ENCODE measurements at regions not wholly inside any gene's neighbourhood (a gene's known extent, or its start where the extent isn't known, plus 50 kb on each side); places are given as distances from the start of the nearest gene placed in this dataset.

GRCh38 chr2:238771218-238771617, 76.7 kb upstream of the TWIST2 start:
- Histone ChIP-seq H3F3A (replicated peaks; ENCODE audit: insufficient read depth) (no peaks in the 10 kb centered on the region), H3K4me3 (ENCODE audit: low read depth in 2 of 2, low read length in 1 of 2) (no peak overlapping the region; a peak in 1 of 4 replicates), H3K9me3 (no peaks in the 10 kb centered on the region), H3K36me3 (replicated peaks in 1 of 2; ENCODE audit: control insufficient read depth in 1 of 2, insufficient read depth in 2 of 2, low read length in 1 of 2) (no peaks in the 10 kb centered on the region), H3K27me3 (ENCODE audit: insufficient read depth) (no peaks in the 10 kb centered on the region), H2AFZ (ENCODE audit: low read depth) (no peak overlapping the region), H3K4me1 (ENCODE audit: control insufficient read depth in 1 of 2, insufficient read depth in 2 of 2, low read depth in 1 of 2, low read length in 1 of 2) (no peaks in the 10 kb centered on the region), H4K20me1 (ENCODE audit: insufficient read depth) (no peaks in the 10 kb centered on the region), H3K9me2 (no peaks in the 10 kb centered on the region), H3K79me2 (ENCODE audit: insufficient read depth) (no peaks in the 10 kb centered on the region), H3K9ac (no peak overlapping the region), H3K4me2 (no peak overlapping the region), H3K27ac (ENCODE audit: low read depth in 2 of 2, low read length in 1 of 2) (no peak overlapping the region)
- TF ChIP-seq MXI1 (IDR thresholded peaks at IDR 0.05; ENCODE audit: low read depth, low read length) (peak; percentile 36; the same call in 1 of the 2 replicates), FOSL2 (IDR thresholded peaks at IDR 0.05; ENCODE audit: borderline replicate concordance, low read depth) (no peak), JUND (IDR thresholded peaks at IDR 0.05) (no peak), ELF1 (IDR thresholded peaks at IDR 0.05) (no peak)
- TF ChIP-seq, protein P1, sequence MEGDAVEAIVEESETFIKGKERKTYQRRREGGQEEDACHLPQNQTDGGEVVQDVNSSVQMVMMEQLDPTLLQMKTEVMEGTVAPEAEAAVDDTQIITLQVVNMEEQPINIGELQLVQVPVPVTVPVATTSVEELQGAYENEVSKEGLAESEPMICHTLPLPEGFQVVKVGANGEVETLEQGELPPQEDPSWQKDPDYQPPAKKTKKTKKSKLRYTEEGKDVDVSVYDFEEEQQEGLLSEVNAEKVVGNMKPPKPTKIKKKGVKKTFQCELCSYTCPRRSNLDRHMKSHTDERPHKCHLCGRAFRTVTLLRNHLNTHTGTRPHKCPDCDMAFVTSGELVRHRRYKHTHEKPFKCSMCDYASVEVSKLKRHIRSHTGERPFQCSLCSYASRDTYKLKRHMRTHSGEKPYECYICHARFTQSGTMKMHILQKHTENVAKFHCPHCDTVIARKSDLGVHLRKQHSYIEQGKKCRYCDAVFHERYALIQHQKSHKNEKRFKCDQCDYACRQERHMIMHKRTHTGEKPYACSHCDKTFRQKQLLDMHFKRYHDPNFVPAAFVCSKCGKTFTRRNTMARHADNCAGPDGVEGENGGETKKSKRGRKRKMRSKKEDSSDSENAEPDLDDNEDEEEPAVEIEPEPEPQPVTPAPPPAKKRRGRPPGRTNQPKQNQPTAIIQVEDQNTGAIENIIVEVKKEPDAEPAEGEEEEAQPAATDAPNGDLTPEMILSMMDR (IDR thresholded peaks at IDR 0.05) = peak; percentile 22; the same call in 1 of the 2 replicates
- TF ChIP-seq, protein P2, sequence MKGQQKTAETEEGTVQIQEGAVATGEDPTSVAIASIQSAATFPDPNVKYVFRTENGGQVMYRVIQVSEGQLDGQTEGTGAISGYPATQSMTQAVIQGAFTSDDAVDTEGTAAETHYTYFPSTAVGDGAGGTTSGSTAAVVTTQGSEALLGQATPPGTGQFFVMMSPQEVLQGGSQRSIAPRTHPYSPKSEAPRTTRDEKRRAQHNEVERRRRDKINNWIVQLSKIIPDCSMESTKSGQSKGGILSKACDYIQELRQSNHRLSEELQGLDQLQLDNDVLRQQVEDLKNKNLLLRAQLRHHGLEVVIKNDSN (IDR thresholded peaks at IDR 0.05; ENCODE audit: borderline replicate concordance, low read depth) = peak; percentile 12; the same call in 1 of the 2 replicates
- WGBS (ENCODE audit: low lambda C conversion rate) = 39% methylated on average over 6 of the region's 6 CpGs
- peak; percentile 60 for DNase-seq
- ChIA-PET POLR2A (no interaction called here), CTCF (interaction anchor here (4.5 kb wide), 1 partner anchor 14 kb away, joined by 26 read pairs; no protein-coding TSS in a partner anchor)

DNA sequence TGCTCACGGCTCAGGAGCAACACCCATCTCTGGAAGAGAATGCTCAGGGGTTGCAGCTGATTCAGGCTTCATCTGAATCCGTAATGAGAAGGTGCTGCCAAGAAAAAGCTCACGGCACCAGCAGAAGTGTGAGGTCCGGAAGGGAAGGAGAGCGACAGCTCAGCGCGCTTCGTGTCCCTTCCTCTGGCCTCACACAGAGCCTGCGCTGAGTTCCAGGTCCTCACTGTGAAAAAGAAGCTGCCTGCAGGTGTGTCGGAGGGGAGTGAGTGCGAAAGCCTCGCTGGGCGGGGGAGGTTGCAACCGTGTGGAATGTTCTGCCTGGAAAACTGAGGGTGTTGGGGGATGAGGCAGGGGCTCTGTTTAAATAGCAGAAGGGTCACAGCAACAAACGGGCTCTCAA, 76.2 kb upstream of the TWIST2 start:
- no peak overlapping the region for H3K4me3 ChIP-seq (ENCODE audit: low read depth in 2 of 2, low read length in 1 of 2)
- H3K9me3 ChIP-seq = no peaks in the 10 kb centered on the region
- H3K4me1 ChIP-seq (ENCODE audit: control insufficient read depth in 1 of 2, insufficient read depth in 2 of 2, low read depth in 1 of 2, low read length in 1 of 2) = no peaks in the 10 kb centered on the region
- H3K36me3 ChIP-seq (replicated peaks in 1 of 2; ENCODE audit: control insufficient read depth in 1 of 2, insufficient read depth in 2 of 2, low read length in 1 of 2) = no peaks in the 10 kb centered on the region
- CTCF ChIA-PET = interaction anchor here (4.5 kb wide), 1 partner anchor 13 kb away, joined by 26 read pairs; no protein-coding TSS in a partner anchor
- H2AFZ ChIP-seq (ENCODE audit: low read depth) = no peak overlapping the region
- no peaks in the 10 kb centered on the region for H3K79me2 ChIP-seq (ENCODE audit: insufficient read depth)
- TF ChIP-seq, protein P3, sequence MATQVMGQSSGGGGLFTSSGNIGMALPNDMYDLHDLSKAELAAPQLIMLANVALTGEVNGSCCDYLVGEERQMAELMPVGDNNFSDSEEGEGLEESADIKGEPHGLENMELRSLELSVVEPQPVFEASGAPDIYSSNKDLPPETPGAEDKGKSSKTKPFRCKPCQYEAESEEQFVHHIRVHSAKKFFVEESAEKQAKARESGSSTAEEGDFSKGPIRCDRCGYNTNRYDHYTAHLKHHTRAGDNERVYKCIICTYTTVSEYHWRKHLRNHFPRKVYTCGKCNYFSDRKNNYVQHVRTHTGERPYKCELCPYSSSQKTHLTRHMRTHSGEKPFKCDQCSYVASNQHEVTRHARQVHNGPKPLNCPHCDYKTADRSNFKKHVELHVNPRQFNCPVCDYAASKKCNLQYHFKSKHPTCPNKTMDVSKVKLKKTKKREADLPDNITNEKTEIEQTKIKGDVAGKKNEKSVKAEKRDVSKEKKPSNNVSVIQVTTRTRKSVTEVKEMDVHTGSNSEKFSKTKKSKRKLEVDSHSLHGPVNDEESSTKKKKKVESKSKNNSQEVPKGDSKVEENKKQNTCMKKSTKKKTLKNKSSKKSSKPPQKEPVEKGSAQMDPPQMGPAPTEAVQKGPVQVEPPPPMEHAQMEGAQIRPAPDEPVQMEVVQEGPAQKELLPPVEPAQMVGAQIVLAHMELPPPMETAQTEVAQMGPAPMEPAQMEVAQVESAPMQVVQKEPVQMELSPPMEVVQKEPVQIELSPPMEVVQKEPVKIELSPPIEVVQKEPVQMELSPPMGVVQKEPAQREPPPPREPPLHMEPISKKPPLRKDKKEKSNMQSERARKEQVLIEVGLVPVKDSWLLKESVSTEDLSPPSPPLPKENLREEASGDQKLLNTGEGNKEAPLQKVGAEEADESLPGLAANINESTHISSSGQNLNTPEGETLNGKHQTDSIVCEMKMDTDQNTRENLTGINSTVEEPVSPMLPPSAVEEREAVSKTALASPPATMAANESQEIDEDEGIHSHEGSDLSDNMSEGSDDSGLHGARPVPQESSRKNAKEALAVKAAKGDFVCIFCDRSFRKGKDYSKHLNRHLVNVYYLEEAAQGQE (IDR thresholded peaks at IDR 0.05; ENCODE audit: low read depth, low read length) = no peak
- TF ChIP-seq ELF1 (IDR thresholded peaks at IDR 0.05) = no peak
- TF ChIP-seq MXI1 (IDR thresholded peaks at IDR 0.05; ENCODE audit: low read depth, low read length) = no peak
- no peak for TF ChIP-seq TEAD4 (IDR thresholded peaks at IDR 0.05; ENCODE audit: borderline replicate concordance, insufficient read depth)
- no peak for TF ChIP-seq RCOR1 (IDR thresholded peaks at IDR 0.05; ENCODE audit: low read length)
- no peak for TF ChIP-seq POLR2AphosphoS5 (IDR thresholded peaks at IDR 0.05; ENCODE audit: low read depth, low read length)
- no peak for TF ChIP-seq SIN3A (IDR thresholded peaks at IDR 0.05; ENCODE audit: borderline replicate concordance, low read depth, low read length)
- no peak for TF ChIP-seq FOSL2 (IDR thresholded peaks at IDR 0.05; ENCODE audit: borderline replicate concordance, low read depth)
- no peak for TF ChIP-seq RAD21 (IDR thresholded peaks at IDR 0.05; ENCODE audit: low read length)
- no peak for TF ChIP-seq NRF1 (IDR thresholded peaks at IDR 0.05; ENCODE audit: low read depth, low read length)
- no peak overlapping the region for H3K4me2 ChIP-seq
- no peak overlapping the region for H3K9ac ChIP-seq
- 67% methylated on average over 15 of the region's 15 CpGs for WGBS (ENCODE audit: low lambda C conversion rate)
- H3K27ac ChIP-seq (ENCODE audit: low read depth in 2 of 2, low read length in 1 of 2) = no peak overlapping the region
- H3K9me2 ChIP-seq = no peaks in the 10 kb centered on the region
- no peaks in the 10 kb centered on the region for H3F3A ChIP-seq (replicated peaks; ENCODE audit: insufficient read depth)
- no peak for DNase-seq
- POLR2A ChIA-PET = no interaction called here
- H4K20me1 ChIP-seq (ENCODE audit: insufficient read depth) = no peaks in the 10 kb centered on the region
- H3K27me3 ChIP-seq (ENCODE audit: insufficient read depth) = no peaks in the 10 kb centered on the region

All from SK-N-SH (cell line).